ENCODE measurements at regions not wholly inside any gene's neighbourhood (a gene's known extent, or its start where the extent isn't known, plus 50 kb on each side); places are given as distances from the start of the nearest gene placed in this dataset.

- Histone ChIP-seq H3K4me2 (ENCODE audit: low read depth, low read length) (no peak overlapping the region), H3K4me1 (ENCODE audit: low read length) (no peaks in the 10 kb centered on the region), H3K9me2 (replicated peaks; ENCODE audit: insufficient read depth, low read length) (no peaks in the 10 kb centered on the region), H3K27ac (ENCODE audit: low read length) (no peak overlapping the region), H3K4me3 (ENCODE audit: low read length) (no peak overlapping the region), H4K20me1 (ENCODE audit: insufficient read depth, low read length) (no peaks in the 10 kb centered on the region), H3K27me3 (replicated peaks; ENCODE audit: insufficient read depth, low read length) (no peaks in the 10 kb centered on the region; the same call in 1 of the 2 replicates), H3K9ac (ENCODE audit: low read length) (no peak overlapping the region), H3K9me3 (replicated peaks; ENCODE audit: insufficient read depth, low read length) (no peaks in the 10 kb centered on the region), H3K36me3 (replicated peaks; ENCODE audit: insufficient read depth, low read length) (no peaks in the 10 kb centered on the region), H3K79me2 (ENCODE audit: low read length) (no peaks in the 10 kb centered on the region), H2AFZ (ENCODE audit: low read length) (no peak overlapping the region), H3F3A (ENCODE audit: insufficient read depth, low read length) (no peaks in the 10 kb centered on the region)
- no peak for DNase-seq
- TF ChIP-seq EZH2phosphoT487 (IDR thresholded peaks at IDR 0.05; ENCODE audit: low read length) (no peak), CTCF (IDR thresholded peaks at IDR 0.05; ENCODE audit: low read length) (no peak), EZH2 (optimal IDR thresholded peaks at IDR 0.05; ENCODE audit: low read depth, low read length) (no peak)
Observed at GRCh38 chr16:8330761-8331160, 259.6 kb downstream of the TMEM114 start.

- Histone ChIP-seq H3K9me2 (replicated peaks; ENCODE audit: insufficient read depth, low read length) (no peaks in the 10 kb centered on the region), H3K27me3 (replicated peaks; ENCODE audit: insufficient read depth, low read length) (no peaks in the 10 kb centered on the region; the same call in 1 of the 2 replicates), H3K27ac (ENCODE audit: low read length) (no peak overlapping the region), H3K4me3 (ENCODE audit: low read length) (no peak overlapping the region), H3K9ac (ENCODE audit: low read length) (no peak overlapping the region), H3K36me3 (replicated peaks; ENCODE audit: insufficient read depth, low read length) (no peaks in the 10 kb centered on the region), H4K20me1 (ENCODE audit: insufficient read depth, low read length) (no peaks in the 10 kb centered on the region), H3K79me2 (ENCODE audit: low read length) (no peaks in the 10 kb centered on the region), H3K9me3 (replicated peaks; ENCODE audit: insufficient read depth, low read length) (no peaks in the 10 kb centered on the region), H3F3A (ENCODE audit: insufficient read depth, low read length) (no peaks in the 10 kb centered on the region), H2AFZ (ENCODE audit: low read length) (no peak overlapping the region), H3K4me1 (ENCODE audit: low read length) (no peaks in the 10 kb centered on the region), H3K4me2 (ENCODE audit: low read depth, low read length) (no peak overlapping the region)
- no peak for DNase-seq
- TF ChIP-seq EZH2 (optimal IDR thresholded peaks at IDR 0.05; ENCODE audit: low read depth, low read length) (no peak), EZH2phosphoT487 (IDR thresholded peaks at IDR 0.05; ENCODE audit: low read length) (no peak), CTCF (IDR thresholded peaks at IDR 0.05; ENCODE audit: low read length) (no peak)
Observed at GRCh38 chr16:8326232-8326631, 264.1 kb downstream of the TMEM114 start.

- TF ChIP-seq CTCF (IDR thresholded peaks at IDR 0.05; ENCODE audit: low read length): no peak
- TF ChIP-seq EZH2phosphoT487 (IDR thresholded peaks at IDR 0.05; ENCODE audit: low read length): no peak
- no peak for TF ChIP-seq EZH2 (optimal IDR thresholded peaks at IDR 0.05; ENCODE audit: low read depth, low read length)
- no peaks in the 10 kb centered on the region for H3K9me3 ChIP-seq (replicated peaks; ENCODE audit: insufficient read depth, low read length)
- H4K20me1 ChIP-seq (ENCODE audit: insufficient read depth, low read length): no peaks in the 10 kb centered on the region
- H3K27ac ChIP-seq (ENCODE audit: low read length): no peak overlapping the region
- H3K27me3 ChIP-seq (replicated peaks; ENCODE audit: insufficient read depth, low read length): no peaks in the 10 kb centered on the region; the same call in 1 of the 2 replicates
- H3K9me2 ChIP-seq (replicated peaks; ENCODE audit: insufficient read depth, low read length): no peaks in the 10 kb centered on the region
- no peak overlapping the region for H3K4me2 ChIP-seq (ENCODE audit: low read depth, low read length)
- H3K36me3 ChIP-seq (replicated peaks; ENCODE audit: insufficient read depth, low read length): no peaks in the 10 kb centered on the region
- no peak for DNase-seq
- H3K4me1 ChIP-seq (ENCODE audit: low read length): no peaks in the 10 kb centered on the region
- no peaks in the 10 kb centered on the region for H3F3A ChIP-seq (ENCODE audit: insufficient read depth, low read length)
- H2AFZ ChIP-seq (ENCODE audit: low read length): no peak overlapping the region
- H3K9ac ChIP-seq (ENCODE audit: low read length): no peak overlapping the region
- H3K79me2 ChIP-seq (ENCODE audit: low read length): no peaks in the 10 kb centered on the region
- no peak overlapping the region for H3K4me3 ChIP-seq (ENCODE audit: low read length)
Observed at GRCh38 chr16:8323153-8323552, 267.2 kb downstream of the TMEM114 start.

All from MM.1S (cell line).